GM12875 (cell line): ENCODE measurements at regions not wholly inside any gene's neighbourhood (a gene's known extent, or its start where the extent isn't known, plus 50 kb on each side); places are given as distances from the start of the nearest gene placed in this dataset.

Experiments
- H3K4me3 ChIP-seq: one replicate; pipeline ENCODE4 v1.5.1; 2011; ENCODE audit warnings: low read depth, low read length, control low read depth
- CTCF ChIP-seq: IDR thresholded peaks from 2 replicates; pipeline ENCODE4 v1.5.1; 2011; ENCODE audit warnings: low read depth, mild to moderate bottlenecking, control low read depth, inconsistent platforms, low read length, moderate library complexity, borderline replicate concordance; ENCODE audit not compliant: insufficient read depth

GRCh38 chr3:81045976-81046375 is 715.5 kb downstream of the GBE1 start:
- no peak for TF ChIP-seq CTCF
- H3K4me3 ChIP-seq = no peak overlapping the region

GRCh38 chr3:81045246-81045645 is 716.2 kb downstream of the GBE1 start:
- no peak overlapping the region for H3K4me3 ChIP-seq
- no peak for TF ChIP-seq CTCF

GRCh38 chr3:81043660-81044199 is 717.7 kb downstream of the GBE1 start:
- H3K4me3 ChIP-seq = no peak overlapping the region

GRCh38 chr3:81043009-81043408 is 718.4 kb downstream of the GBE1 start:
- no peak overlapping the region for H3K4me3 ChIP-seq

More at GRCh38 chr3:81043660-81044199, 717.7 kb downstream of the GBE1 start:
- TF ChIP-seq CTCF = no peak

GRCh38 chr3:81041331-81041730 is 720.1 kb downstream of the GBE1 start:
- no peak for TF ChIP-seq CTCF
- no peak overlapping the region for H3K4me3 ChIP-seq

More at GRCh38 chr3:81043009-81043408, 718.4 kb downstream of the GBE1 start:
- no peak for TF ChIP-seq CTCF

- no peak for TF ChIP-seq CTCF
- no peak overlapping the region for H3K4me3 ChIP-seq
Observed at GRCh38 chr3:81040107-81040506, 721.3 kb downstream of the GBE1 start.

GRCh38 chr3:81033684-81034083 is 727.8 kb downstream of the GBE1 start:
- no peak overlapping the region for H3K4me3 ChIP-seq
- no peak for TF ChIP-seq CTCF
